ENCODE measurements at regions not wholly inside any gene's neighbourhood (a gene's known extent, or its start where the extent isn't known, plus 50 kb on each side); places are given as distances from the start of the nearest gene placed in this dataset.

GRCh38 chr1:68293122-68293521, 60.8 kb upstream of the WLS start:
- no peak for DNase-seq (ENCODE audit: low spot score)

GRCh38 chr1:68291688-68292384, 59.5 kb upstream of the WLS start:
- DNase-seq (ENCODE audit: low spot score): no peak

DNA sequence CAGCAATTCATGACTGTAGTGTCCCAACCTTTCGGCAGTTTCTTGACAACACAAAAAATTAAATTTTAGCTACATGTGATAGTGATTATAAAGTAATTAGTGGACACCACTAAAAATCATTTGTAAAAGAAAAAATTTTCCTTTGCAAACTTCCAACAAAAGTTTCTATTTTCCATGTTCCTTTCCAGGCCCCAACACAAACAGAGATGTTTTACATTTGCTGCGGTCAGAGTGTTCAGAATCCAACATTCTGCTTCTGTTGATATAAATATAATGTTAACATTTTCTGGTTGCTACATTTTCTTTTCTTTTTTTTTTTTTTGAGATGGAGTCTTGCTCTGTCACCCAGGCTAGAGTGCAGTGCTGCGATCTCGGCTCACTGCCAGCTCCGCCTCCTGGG, 54.9 kb upstream of the WLS start:
- no peak for DNase-seq (ENCODE audit: low spot score)

DNA sequence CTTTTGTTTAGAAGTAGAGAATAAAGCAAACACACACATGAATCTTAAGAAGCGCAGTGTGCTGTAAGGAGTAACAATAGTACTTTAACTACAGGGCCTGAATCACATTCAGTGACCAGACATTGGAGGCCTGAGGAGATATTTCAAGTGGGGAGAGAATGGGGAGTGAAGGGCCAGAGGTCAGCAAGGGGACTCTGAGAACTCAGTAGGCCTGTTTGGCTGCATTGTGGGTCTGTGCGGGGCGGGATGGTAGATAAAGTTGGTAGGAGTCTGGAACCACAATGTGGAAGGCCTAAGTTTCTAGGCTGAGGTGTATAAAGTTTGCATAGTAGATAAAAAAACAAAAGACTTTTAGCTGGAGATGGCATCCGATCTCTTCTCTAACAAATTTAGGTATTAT, 52.7 kb upstream of the WLS start:
- no peak for DNase-seq (ENCODE audit: low spot score)

GRCh38 chr1:68281946-68282615, 49.8 kb upstream of the WLS start:
- DNase-seq (ENCODE audit: low spot score): no peak
